ENCODE measurements at regions not wholly inside any gene's neighbourhood (a gene's known extent, or its start where the extent isn't known, plus 50 kb on each side); places are given as distances from the start of the nearest gene placed in this dataset.

DNA sequence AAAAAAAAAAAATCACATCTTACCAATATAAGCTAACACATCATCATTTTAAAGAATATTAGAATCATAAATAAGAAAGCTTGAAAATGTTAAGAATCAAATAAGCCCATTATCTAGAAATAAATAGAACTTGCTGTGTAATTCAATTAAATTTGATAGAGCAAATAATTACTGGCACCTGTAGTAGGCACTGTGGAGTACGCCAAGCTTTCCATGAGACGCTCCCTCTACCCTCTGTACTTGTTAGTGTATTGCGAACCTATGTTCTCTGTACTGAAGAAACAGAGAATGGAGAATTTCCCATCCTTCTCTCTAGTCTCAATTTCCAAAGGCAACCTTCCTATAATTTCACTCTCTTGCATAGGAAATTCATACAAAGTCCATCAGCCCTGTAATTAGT lies 61.7 kb upstream of the HAND2 start:
- H3K27me3 ChIP-seq (replicated peaks) = no peaks in the 10 kb centered on the region
- H3K36me3 ChIP-seq (replicated peaks) = no peaks in the 10 kb centered on the region
- no peak overlapping the region for H3K27ac ChIP-seq
- no peak overlapping the region for H3K4me3 ChIP-seq (ENCODE audit: low read depth, low read length)
- TF ChIP-seq, protein P1, sequence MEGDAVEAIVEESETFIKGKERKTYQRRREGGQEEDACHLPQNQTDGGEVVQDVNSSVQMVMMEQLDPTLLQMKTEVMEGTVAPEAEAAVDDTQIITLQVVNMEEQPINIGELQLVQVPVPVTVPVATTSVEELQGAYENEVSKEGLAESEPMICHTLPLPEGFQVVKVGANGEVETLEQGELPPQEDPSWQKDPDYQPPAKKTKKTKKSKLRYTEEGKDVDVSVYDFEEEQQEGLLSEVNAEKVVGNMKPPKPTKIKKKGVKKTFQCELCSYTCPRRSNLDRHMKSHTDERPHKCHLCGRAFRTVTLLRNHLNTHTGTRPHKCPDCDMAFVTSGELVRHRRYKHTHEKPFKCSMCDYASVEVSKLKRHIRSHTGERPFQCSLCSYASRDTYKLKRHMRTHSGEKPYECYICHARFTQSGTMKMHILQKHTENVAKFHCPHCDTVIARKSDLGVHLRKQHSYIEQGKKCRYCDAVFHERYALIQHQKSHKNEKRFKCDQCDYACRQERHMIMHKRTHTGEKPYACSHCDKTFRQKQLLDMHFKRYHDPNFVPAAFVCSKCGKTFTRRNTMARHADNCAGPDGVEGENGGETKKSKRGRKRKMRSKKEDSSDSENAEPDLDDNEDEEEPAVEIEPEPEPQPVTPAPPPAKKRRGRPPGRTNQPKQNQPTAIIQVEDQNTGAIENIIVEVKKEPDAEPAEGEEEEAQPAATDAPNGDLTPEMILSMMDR (IDR thresholded peaks at IDR 0.05; ENCODE audit: low read depth, low read length, missing control alignments) = no peak
- in situ Hi-C loops (cut with HindIII; ENCODE audit: low pct_ligation_motif_present, low sequenced_read_pairs) = no loop called here
- DNase-seq = no peak

- Histone ChIP-seq H3K4me3 (ENCODE audit: low read depth, low read length) (no peak overlapping the region), H3K27ac (no peak overlapping the region), H3K27me3 (replicated peaks) (no peaks in the 10 kb centered on the region), H3K36me3 (replicated peaks) (no peaks in the 10 kb centered on the region)
- TF ChIP-seq, protein P1 (IDR thresholded peaks at IDR 0.05; ENCODE audit: low read depth, low read length, missing control alignments) = no peak
- in situ Hi-C loops (cut with HindIII; ENCODE audit: low pct_ligation_motif_present, low sequenced_read_pairs) = no loop called here
- DNase-seq = no peak
These were observed 60.7 kb upstream of the HAND2 start for GRCh38 chr4:173590697-173591096.

DNA sequence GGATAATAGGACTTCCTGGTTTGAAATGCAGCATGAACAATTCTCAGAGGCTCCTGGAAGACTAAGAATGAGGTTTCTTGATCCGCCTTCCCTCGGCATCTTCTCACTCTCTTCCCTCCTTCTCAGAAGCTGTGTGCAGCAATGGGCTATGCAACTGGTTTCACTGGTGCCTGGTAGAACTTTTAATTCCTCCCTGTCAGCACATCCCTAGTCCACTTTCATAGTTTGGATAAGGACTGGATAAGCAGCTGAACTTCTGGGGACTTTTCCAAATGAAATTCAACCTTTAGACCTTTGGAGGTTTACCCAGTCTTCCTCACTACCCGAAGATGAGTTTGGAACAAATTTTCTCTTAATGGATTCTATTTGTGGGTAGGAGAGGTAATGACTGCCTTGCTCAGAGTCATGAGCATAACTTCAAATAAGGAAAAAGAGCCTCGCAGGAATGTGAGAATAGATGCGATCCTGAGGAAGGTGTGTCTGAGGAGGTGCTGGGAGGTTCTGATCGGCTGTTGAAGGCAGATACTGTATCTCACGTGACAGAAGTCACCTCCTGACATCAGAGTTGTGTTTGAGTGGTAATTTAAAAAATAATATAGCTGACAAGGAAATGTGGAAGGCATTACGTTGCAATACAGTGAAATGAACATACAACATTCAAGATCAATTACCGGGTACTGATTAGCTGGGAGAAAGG lies 56.0 kb upstream of the HAND2 start:
- H3K4me3 ChIP-seq (ENCODE audit: low read depth, low read length) = no peak overlapping the region
- in situ Hi-C loops (cut with HindIII; ENCODE audit: low pct_ligation_motif_present, low sequenced_read_pairs) = no loop called here
- no peaks in the 10 kb centered on the region for H3K36me3 ChIP-seq (replicated peaks)

GRCh38 chr4:173584506-173584905 lies 54.5 kb upstream of the HAND2 start:
- in situ Hi-C loops (cut with HindIII; ENCODE audit: low pct_ligation_motif_present, low sequenced_read_pairs) = no loop called here
- no peak for DNase-seq
- TF ChIP-seq, protein P1 (IDR thresholded peaks at IDR 0.05; ENCODE audit: low read depth, low read length, missing control alignments) = no peak
- no peak overlapping the region for H3K27ac ChIP-seq
- H3K36me3 ChIP-seq (replicated peaks) = no peaks in the 10 kb centered on the region
- H3K4me3 ChIP-seq (ENCODE audit: low read depth, low read length) = no peak overlapping the region
- no peaks in the 10 kb centered on the region for H3K27me3 ChIP-seq (replicated peaks)

More for the DNA sequence above, 56.0 kb upstream of the HAND2 start:
- Histone ChIP-seq H3K27me3 (replicated peaks) (no peaks in the 10 kb centered on the region), H3K27ac (no peak overlapping the region)
- DNase-seq = no peak
- TF ChIP-seq, protein P1 (IDR thresholded peaks at IDR 0.05; ENCODE audit: low read depth, low read length, missing control alignments) = no peak

All from brain microvascular endothelial cell (primary cell).